ENCODE measurements at regions not wholly inside any gene's neighbourhood (a gene's known extent, or its start where the extent isn't known, plus 50 kb on each side); places are given as distances from the start of the nearest gene placed in this dataset.
"Not testable (repeated sequence)": the region's sequence is repeated elsewhere in the genome, so short reads cannot be mapped to it uniquely, and the experiment has no call there.

GRCh38 chr2:110394769-110395168 is 77.8 kb downstream of the LIMS4 start:
- not testable (repeated sequence) for TF ChIP-seq TAF1 (IDR thresholded peaks at IDR 0.05; ENCODE audit: low read depth, low read length); POLR2A (IDR thresholded peaks at IDR 0.05; ENCODE audit: low read depth, low read length); POLR2AphosphoS5 (IDR thresholded peaks at IDR 0.05; ENCODE audit: low read depth, low read length); SPI1 (IDR thresholded peaks at IDR 0.05; ENCODE audit: low read depth, low read length); POU2F2 (IDR thresholded peaks at IDR 0.05; ENCODE audit: low read depth, low read length); PAX5 (IDR thresholded peaks at IDR 0.05; ENCODE audit: insufficient read depth, low read length, severe bottlenecking)

Data from GM12891 (cell line).